ENCODE measurements at regions not wholly inside any gene's neighbourhood (a gene's known extent, or its start where the extent isn't known, plus 50 kb on each side); places are given as distances from the start of the nearest gene placed in this dataset.
"Not testable (repeated sequence)": the region's sequence is repeated elsewhere in the genome, so short reads cannot be mapped to it uniquely, and the experiment has no call there.

DNA sequence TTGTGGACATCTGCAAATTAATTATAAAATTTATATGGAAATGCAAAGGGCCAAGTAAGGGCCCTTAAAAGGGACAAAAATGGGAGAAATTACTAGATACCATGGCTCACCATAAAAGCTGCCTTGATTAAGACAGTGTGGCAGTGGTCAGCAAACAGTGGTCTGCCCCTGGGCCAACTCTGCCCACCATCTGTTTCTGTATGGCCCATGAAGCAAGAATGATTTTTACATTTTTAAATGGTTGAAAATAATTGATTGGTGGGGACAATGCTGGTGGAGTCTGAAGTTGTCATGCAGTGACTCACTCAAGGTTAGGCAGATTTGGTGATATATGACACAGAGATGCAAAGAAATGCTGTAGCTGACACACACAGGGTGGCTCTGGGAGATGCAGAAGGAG is 295.6 kb downstream of the RTP5 start:
- not testable (repeated sequence) for DNase-seq

GRCh38 chr2:242171290-242171689 is 301.8 kb downstream of the RTP5 start:
- DNase-seq = not testable (repeated sequence)

All from CD4-positive, alpha-beta T cell treated with Interleukin-15 for 1 hour (primary cell).